Mesendoderm (in vitro differentiated cells): ENCODE measurements at regions not wholly inside any gene's neighbourhood (a gene's known extent, or its start where the extent isn't known, plus 50 kb on each side); places are given as distances from the start of the nearest gene placed in this dataset.

Experiments used
- DNase-seq: peaks from one replicate; pipeline ENCODE4 v3.0.0; 2013
- H2AK5ac ChIP-seq: 2 replicates; pipeline ENCODE4 v1.6.1; 2013; ENCODE audit warnings: low read length, inconsistent platforms
- H2BK120ac ChIP-seq: 2 replicates; pipeline ENCODE4 v1.6.1; 2013; ENCODE audit warnings: low read depth, mild to moderate bottlenecking, low read length, moderate library complexity, mixed read lengths
- H2BK15ac ChIP-seq: replicated peaks from 2 replicates; pipeline ENCODE4 v1.6.1; 2013; ENCODE audit warnings: low read depth, mild to moderate bottlenecking, moderate library complexity
- H2BK5ac ChIP-seq: 2 replicates; pipeline ENCODE4 v1.6.1; 2013; ENCODE audit warnings: low read length, inconsistent platforms
- H3K18ac ChIP-seq: 2 replicates; pipeline ENCODE4 v1.6.1; 2013; ENCODE audit warnings: mild to moderate bottlenecking, low read length, mixed read lengths
- H3K23ac ChIP-seq: one replicate; pipeline ENCODE4 v1.6.1; 2013; ENCODE audit warnings: low read length
- H3K27ac ChIP-seq: 2 replicates; pipeline ENCODE4 v1.5.1; 2013; ENCODE audit warnings: low read depth, mild to moderate bottlenecking, inconsistent platforms, low read length, moderate library complexity
- H3K27me3 ChIP-seq: 2 replicates; pipeline ENCODE4 v1.6.1; 2013; ENCODE audit warnings: low read length, control low read depth, mild to moderate bottlenecking, inconsistent platforms; ENCODE audit not compliant: insufficient read depth, poor library complexity
- H3K36me3 ChIP-seq: 2 replicates; pipeline ENCODE4 v1.6.1; 2013; ENCODE audit warnings: low read length, inconsistent platforms; ENCODE audit not compliant: control insufficient read depth, insufficient read depth
- H3K4ac ChIP-seq: one replicate; pipeline ENCODE4 v1.6.1; 2013; ENCODE audit warnings: low read depth, mild to moderate bottlenecking, low read length, moderate library complexity
- H3K4me1 ChIP-seq: 2 replicates; pipeline ENCODE4 v1.6.1; 2013; ENCODE audit warnings: low read depth, low read length, inconsistent platforms; ENCODE audit not compliant: control insufficient read depth
- H3K4me2 ChIP-seq: 2 replicates; pipeline ENCODE4 v1.6.1; 2013; ENCODE audit warnings: low read length
- H3K4me3 ChIP-seq: 2 replicates; pipeline ENCODE4 v1.5.1; 2013; ENCODE audit warnings: mild to moderate bottlenecking, low read length
- H3K56ac ChIP-seq: one replicate; pipeline ENCODE4 v1.6.1; 2013; ENCODE audit warnings: low read length
- H3K79me1 ChIP-seq: 2 replicates; pipeline ENCODE4 v1.6.1; 2013; ENCODE audit warnings: low read length, inconsistent platforms
- H3K79me2 ChIP-seq: 2 replicates; pipeline ENCODE4 v1.6.1; 2013; ENCODE audit warnings: mild to moderate bottlenecking, low read length; ENCODE audit not compliant: control insufficient read depth, insufficient read depth
- H3K9ac ChIP-seq: 2 replicates; pipeline ENCODE4 v1.6.1; 2013; ENCODE audit warnings: low read length, inconsistent platforms
- H4K5ac ChIP-seq: one replicate; pipeline ENCODE4 v1.6.1; 2013; ENCODE audit warnings: low read length
- H4K8ac ChIP-seq: one replicate; pipeline ENCODE4 v1.6.1; 2013; ENCODE audit warnings: low read depth, mild to moderate bottlenecking, control low read depth, low read length, moderate library complexity
- WGBS: extraction: QIAGEN DNeasy Blood & Tissue Kit; methylation state at CpG from one replicate; pipeline ENCODE4 v1.1.7; 2013; ENCODE audit warnings: low lambda C conversion rate, missing lambda C conversion rate; ENCODE audit not compliant: insufficient coverage; ENCODE audit errors: extremely low coverage; 5-methylcytosine and 5-hydroxymethylcytosine counted together

- no peak for DNase-seq
- H3K4ac ChIP-seq: no peak overlapping the region
- no peak overlapping the region for H3K4me2 ChIP-seq
- no peak overlapping the region for H2BK5ac ChIP-seq
- no peak overlapping the region for H2AK5ac ChIP-seq
- no peak overlapping the region for H4K5ac ChIP-seq
- H3K27ac ChIP-seq: no peak overlapping the region
- H2BK15ac ChIP-seq: no peak overlapping the region
- no peak overlapping the region for H2BK120ac ChIP-seq
- H3K36me3 ChIP-seq: no peaks in the 10 kb centered on the region
- H3K9ac ChIP-seq: no peak overlapping the region
- H4K8ac ChIP-seq: no peak overlapping the region
- no peaks in the 10 kb centered on the region for H3K27me3 ChIP-seq
- H3K18ac ChIP-seq: no peak overlapping the region
- no peak overlapping the region for H3K56ac ChIP-seq
- H3K4me1 ChIP-seq: no peaks in the 10 kb centered on the region
- H3K79me2 ChIP-seq: no peaks in the 10 kb centered on the region
- no peaks in the 10 kb centered on the region for H3K79me1 ChIP-seq
- no CpG with 5 or more reads among the region's 3 CpGs for WGBS
- no peak overlapping the region for H3K23ac ChIP-seq
- H3K4me3 ChIP-seq: no peak overlapping the region
These were observed 124.4 kb downstream of the NAF1 start for GRCh38 chr4:163042306-163042705.

DNA sequence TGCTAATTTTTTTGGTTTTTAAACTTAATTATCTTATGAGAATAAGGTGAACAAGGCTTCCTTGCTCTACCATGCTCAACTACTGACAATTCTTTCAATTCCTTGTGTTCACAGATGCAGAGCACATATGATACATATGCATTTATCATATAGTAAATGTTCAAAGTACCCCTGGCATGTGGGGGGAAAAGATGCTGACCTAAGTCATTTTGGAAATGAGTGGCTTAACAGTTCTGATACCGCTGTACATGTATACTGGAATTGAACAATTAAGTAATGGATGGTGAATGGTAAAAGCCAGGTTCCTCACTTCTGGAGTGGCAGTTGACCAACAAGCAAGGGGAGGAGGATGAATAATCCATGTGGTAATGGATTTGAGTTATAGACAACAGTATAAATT is 149.6 kb downstream of the NAF1 start:
- no CpG with 5 or more reads among the region's 1 CpG for WGBS
- H3K4ac ChIP-seq: no peak overlapping the region

GRCh38 chr4:163012816-163013215 is 153.9 kb downstream of the NAF1 start:
- H3K9ac ChIP-seq: no peak overlapping the region
- no peak overlapping the region for H2BK15ac ChIP-seq
- no peak overlapping the region for H2BK5ac ChIP-seq
- no peak overlapping the region for H3K18ac ChIP-seq
- H3K4me2 ChIP-seq: no peak overlapping the region
- no peaks in the 10 kb centered on the region for H3K79me2 ChIP-seq
- no peak overlapping the region for H2AK5ac ChIP-seq
- H3K4ac ChIP-seq: no peak overlapping the region
- H3K27me3 ChIP-seq: no peaks in the 10 kb centered on the region
- no peak overlapping the region for H3K23ac ChIP-seq
- H3K4me1 ChIP-seq: no peaks in the 10 kb centered on the region
- H4K8ac ChIP-seq: no peak overlapping the region
- H3K56ac ChIP-seq: no peak overlapping the region
- no peak overlapping the region for H4K5ac ChIP-seq
- H3K27ac ChIP-seq: no peak overlapping the region
- WGBS: no CpG with 5 or more reads among the region's 4 CpGs
- H3K4me3 ChIP-seq: no peak overlapping the region
- no peaks in the 10 kb centered on the region for H3K79me1 ChIP-seq
- no peak overlapping the region for H2BK120ac ChIP-seq
- DNase-seq: no peak
- no peaks in the 10 kb centered on the region for H3K36me3 ChIP-seq

More for the DNA sequence above, 149.6 kb downstream of the NAF1 start:
- no peak for DNase-seq
- no peaks in the 10 kb centered on the region for H3K4me1 ChIP-seq
- no peaks in the 10 kb centered on the region for H3K79me2 ChIP-seq
- no peak overlapping the region for H3K56ac ChIP-seq
- H2BK120ac ChIP-seq: no peak overlapping the region
- no peaks in the 10 kb centered on the region for H3K27me3 ChIP-seq
- H2BK15ac ChIP-seq: no peak overlapping the region
- H3K36me3 ChIP-seq: no peaks in the 10 kb centered on the region
- H3K4me3 ChIP-seq: no peak overlapping the region
- no peak overlapping the region for H4K8ac ChIP-seq
- H2AK5ac ChIP-seq: no peak overlapping the region
- H3K18ac ChIP-seq: no peak overlapping the region
- no peak overlapping the region for H3K27ac ChIP-seq
- no peak overlapping the region for H3K23ac ChIP-seq
- H4K5ac ChIP-seq: no peak overlapping the region
- H3K79me1 ChIP-seq: no peaks in the 10 kb centered on the region
- H2BK5ac ChIP-seq: no peak overlapping the region
- no peak overlapping the region for H3K9ac ChIP-seq
- no peak overlapping the region for H3K4me2 ChIP-seq

DNA sequence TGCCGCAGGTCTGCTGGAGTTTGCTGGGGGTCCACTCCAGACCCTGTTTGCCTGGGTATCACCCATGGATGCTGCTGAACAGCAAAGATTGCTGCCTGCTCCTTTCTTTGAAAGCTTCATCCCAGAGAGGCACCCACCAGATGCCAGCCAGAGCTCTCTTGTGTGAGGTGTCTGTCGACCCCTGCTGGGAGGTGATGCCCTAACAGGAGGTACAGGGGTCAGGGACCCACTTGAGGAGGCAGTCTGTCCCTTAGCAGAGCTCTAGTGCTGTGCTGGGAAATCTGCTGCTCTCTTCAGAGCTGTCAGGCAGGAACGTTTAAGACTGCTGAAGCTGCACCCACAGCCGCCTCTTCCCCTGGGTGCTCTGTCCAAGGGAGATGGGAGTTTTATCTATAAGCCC is 162.7 kb downstream of the NAF1 start:
- no CpG with 5 or more reads among the region's 4 CpGs for WGBS

GRCh38 chr4:162988530-162988929 is 178.2 kb downstream of the NAF1 start:
- H3K18ac ChIP-seq: no peak overlapping the region
- H3K23ac ChIP-seq: no peak overlapping the region
- no peak overlapping the region for H4K8ac ChIP-seq
- no peak overlapping the region for H3K4me3 ChIP-seq
- DNase-seq: no peak
- no peak overlapping the region for H3K56ac ChIP-seq
- no peak overlapping the region for H2AK5ac ChIP-seq
- no peaks in the 10 kb centered on the region for H3K79me2 ChIP-seq
- no peak overlapping the region for H2BK15ac ChIP-seq
- H2BK120ac ChIP-seq: no peak overlapping the region
- H2BK5ac ChIP-seq: no peak overlapping the region
- no peaks in the 10 kb centered on the region for H3K27me3 ChIP-seq
- no peaks in the 10 kb centered on the region for H3K36me3 ChIP-seq
- no peak overlapping the region for H3K4ac ChIP-seq
- H3K4me1 ChIP-seq: peaks cover 5% of the 10 kb centered on the region
- no peak overlapping the region for H4K5ac ChIP-seq
- no peaks in the 10 kb centered on the region for H3K79me1 ChIP-seq
- no peak overlapping the region for H3K27ac ChIP-seq
- H3K4me2 ChIP-seq: no peak overlapping the region
- no peak overlapping the region for H3K9ac ChIP-seq

More for the DNA sequence above, 162.7 kb downstream of the NAF1 start:
- Histone ChIP-seq H3K23ac (no peak overlapping the region), H4K8ac (no peak overlapping the region), H3K27me3 (no peaks in the 10 kb centered on the region), H3K79me2 (no peaks in the 10 kb centered on the region), H3K36me3 (no peaks in the 10 kb centered on the region), H2BK5ac (no peak overlapping the region), H3K27ac (no peak overlapping the region), H3K4me3 (no peak overlapping the region), H3K79me1 (no peaks in the 10 kb centered on the region), H3K4me2 (no peak overlapping the region), H3K4me1 (no peaks in the 10 kb centered on the region), H2AK5ac (no peak overlapping the region), H3K9ac (no peak overlapping the region), H3K18ac (no peak overlapping the region), H3K4ac (no peak overlapping the region), H2BK120ac (no peak overlapping the region), H2BK15ac (no peak overlapping the region), H4K5ac (no peak overlapping the region), H3K56ac (no peak overlapping the region)
- peak; percentile 15 for DNase-seq

DNA sequence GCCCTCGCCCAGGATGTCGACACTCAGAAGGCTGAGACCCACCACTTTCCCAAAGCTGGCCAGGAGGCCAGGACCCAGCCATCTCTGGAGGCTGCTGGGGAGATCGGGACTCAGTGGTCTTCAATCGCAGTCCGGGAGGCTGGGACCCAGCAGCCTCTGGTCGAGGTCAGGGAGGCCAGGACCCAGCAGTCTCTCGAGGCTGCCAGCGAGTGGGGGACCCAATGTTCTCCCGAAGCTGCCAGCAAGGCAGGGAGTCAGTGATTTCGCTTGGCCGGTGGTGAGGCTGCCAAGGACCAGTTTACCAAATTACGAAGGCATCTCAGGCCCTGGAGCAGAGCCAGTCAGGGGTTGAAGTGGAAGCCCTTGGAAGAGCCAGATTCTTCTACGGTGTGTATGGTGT is 181.6 kb downstream of the NAF1 start:
- DNase-seq: no peak
- no peaks in the 10 kb centered on the region for H3K27me3 ChIP-seq
- H3K18ac ChIP-seq: no peak overlapping the region
- no peak overlapping the region for H3K4me2 ChIP-seq
- no peak overlapping the region for H4K8ac ChIP-seq
- no peak overlapping the region for H3K23ac ChIP-seq
- H3K4ac ChIP-seq: no peak overlapping the region
- H3K4me3 ChIP-seq: no peak overlapping the region
- H3K36me3 ChIP-seq: no peaks in the 10 kb centered on the region
- no CpG with 5 or more reads among the region's 13 CpGs for WGBS
- H2BK15ac ChIP-seq: no peak overlapping the region
- peaks cover 5% of the 10 kb centered on the region for H3K4me1 ChIP-seq
- H3K27ac ChIP-seq: no peak overlapping the region
- H3K79me2 ChIP-seq: no peaks in the 10 kb centered on the region
- H4K5ac ChIP-seq: no peak overlapping the region
- no peak overlapping the region for H2BK120ac ChIP-seq
- H3K79me1 ChIP-seq: no peaks in the 10 kb centered on the region
- no peak overlapping the region for H3K56ac ChIP-seq
- no peak overlapping the region for H2AK5ac ChIP-seq
- H3K9ac ChIP-seq: no peak overlapping the region
- H2BK5ac ChIP-seq: no peak overlapping the region
